K562 (cell line): ENCODE measurements at regions not wholly inside any gene's neighbourhood (a gene's known extent, or its start where the extent isn't known, plus 50 kb on each side); places are given as distances from the start of the nearest gene placed in this dataset.

Source experiments
- CBFB ChIP-seq: sonication (generic); formaldehyde crosslinking; IDR thresholded peaks from 2 replicates; pipeline ENCODE4 v1.4.0; 2020; ENCODE audit warnings: mild to moderate bottlenecking, missing genetic modification reagents
- CBX3 ChIP-seq, 2 experiments: IDR thresholded peaks; 1 replicate in 1 of 2; 2 replicates in 1 of 2; pipeline ENCODE4 v1.6.1; 2012; ENCODE audit warnings: inconsistent platforms in 2 of 2, low read length in 2 of 2, borderline replicate concordance in 1 of 2, control low read depth in 1 of 2
- DNMT1 ChIP-seq: fragments of 450-650 bp; IDR thresholded peaks from 2 replicates; pipeline ENCODE4 v1.6.1; 2016; ENCODE audit warnings: antibody characterized with exemption, mild to moderate bottlenecking
- FOXA3 ChIP-seq, 2 experiments: fragments of 450-650 bp in 1 of 2; sonication (generic) in 1 of 2; formaldehyde crosslinking; IDR thresholded peaks in 1 of 2; conservative IDR thresholded peaks in 1 of 2; 2 replicates each; pipeline versions ENCODE4 v1.4.0 to v1.8.0; 2020 to 2022; ENCODE audit warnings: mild to moderate bottlenecking in 2 of 2, missing genetic modification reagents in 1 of 2
- GATAD2A ChIP-seq: fragments of 450-650 bp; IDR thresholded peaks from 2 replicates; pipeline ENCODE4 v1.6.1; 2017
- IFI16 ChIP-seq: fragments of 250-450 bp; sonication (Bioruptor Pico); IDR thresholded peaks from 2 replicates; pipeline ENCODE4 v2.1.2; 2022; ENCODE audit warnings: mild to moderate bottlenecking, inconsistent platforms
- NCOR1 ChIP-seq: fragments of 450-650 bp; IDR thresholded peaks from 2 replicates; pipeline ENCODE4 v1.6.1; 2016; ENCODE audit warnings: mild to moderate bottlenecking, moderate library complexity
- NFRKB ChIP-seq: fragments of 450-650 bp; IDR thresholded peaks from 2 replicates; pipeline ENCODE4 v1.6.1; 2016; ENCODE audit warnings: low read depth
- RAD51 ChIP-seq: fragments of 450-650 bp; IDR thresholded peaks from 2 replicates; pipeline ENCODE4 v1.7.1; 2016; ENCODE audit warnings: low read depth, mild to moderate bottlenecking, borderline replicate concordance
- RBM25 ChIP-seq: fragments of 200-400 bp; formaldehyde crosslinking; IDR thresholded peaks from 2 replicates; pipeline ENCODE4 v1.6.1; 2018; ENCODE audit warnings: low read length, low read depth, moderate library complexity; ENCODE audit not compliant: severe bottlenecking
- STAT5B ChIP-seq: fragments of 250-450 bp; sonication (Bioruptor Pico); IDR thresholded peaks from 2 replicates; pipeline ENCODE4 v1.8.0; 2021; ENCODE audit warnings: mild to moderate bottlenecking, inconsistent platforms
- ZKSCAN8 ChIP-seq: fragments of 200-800 bp; sonication (Bioruptor generic); IDR thresholded peaks from 2 replicates; pipeline ENCODE4 v1.6.1; 2016; ENCODE audit warnings: missing genetic modification characterization, missing compliant biosample characterization
- ZNF146 ChIP-seq: IDR thresholded peaks from one replicate; pipeline ENCODE4 v1.6.1; 2018; ENCODE audit warnings: missing compliant biosample characterization; ENCODE audit not compliant: unreplicated experiment
- ZNF175 ChIP-seq: fragments of 200-800 bp; sonication (Bioruptor generic); IDR thresholded peaks from 2 replicates; pipeline ENCODE4 v1.6.1; 2016; ENCODE audit warnings: low read depth, mild to moderate bottlenecking, missing genetic modification characterization, missing compliant biosample characterization
- ZNF778 ChIP-seq: fragments of 450-650 bp; formaldehyde crosslinking; IDR thresholded peaks from 2 replicates; pipeline ENCODE4 v1.4.0; 2020; ENCODE audit warnings: mild to moderate bottlenecking, moderate library complexity
- TF ChIP-seq, protein P1 (sequence below), 2 experiments: fragments of 450-650 bp; IDR thresholded peaks; 2 replicates each; pipeline ENCODE4 v1.6.1; 2018; ENCODE audit warnings: mild to moderate bottlenecking in 2 of 2, low read depth in 1 of 2; ENCODE audit not compliant: partially characterized antibody in 2 of 2
- TF ChIP-seq, protein P2 (sequence below), 3 experiments: fragments of 200-800 bp in 1 of 3; fragments of 250-450 bp in 1 of 3; fragments of 450-650 bp in 1 of 3; sonication (Bioruptor Pico) in 1 of 3; sonication (Bioruptor generic) in 1 of 3; formaldehyde crosslinking in 1 of 3; IDR thresholded peaks; 2 replicates each; pipeline versions ENCODE4 v1.6.1 to v1.8.0; 2016 to 2022; ENCODE audit warnings: mild to moderate bottlenecking in 2 of 3, missing genetic modification characterization in 2 of 3, missing compliant biosample characterization in 1 of 3, moderate library complexity in 1 of 3
- TF ChIP-seq, protein P3 (sequence below): sonication (generic); formaldehyde crosslinking; IDR thresholded peaks from 2 replicates; pipeline ENCODE4 v1.8.1; 2022; ENCODE audit warnings: missing genetic modification reagents

DNA sequence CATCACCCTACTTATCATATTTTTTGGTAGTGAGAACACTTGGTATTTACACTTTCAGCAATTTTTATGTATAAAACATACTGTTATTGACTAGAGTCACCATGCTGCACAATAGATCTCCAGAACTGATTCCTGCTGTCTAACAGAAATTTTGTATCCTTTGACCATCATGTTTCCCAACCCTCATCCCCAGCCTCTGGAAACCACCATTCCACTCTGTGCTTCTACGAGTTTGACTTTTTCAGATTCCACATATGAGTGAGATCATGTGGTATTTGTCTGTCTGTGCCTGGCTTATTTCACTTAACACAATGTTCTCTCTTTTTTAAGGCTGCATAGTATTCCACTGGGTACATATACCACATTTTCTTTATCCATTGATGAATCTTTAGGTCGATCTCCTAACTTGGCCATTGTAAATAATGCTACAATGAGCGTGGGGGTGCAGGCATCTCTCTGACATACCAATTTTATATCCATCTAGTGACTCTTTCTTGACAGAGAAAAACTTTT lies 115.9 kb upstream of the RUNX1 start (continued):
- TF ChIP-seq, protein P1, sequence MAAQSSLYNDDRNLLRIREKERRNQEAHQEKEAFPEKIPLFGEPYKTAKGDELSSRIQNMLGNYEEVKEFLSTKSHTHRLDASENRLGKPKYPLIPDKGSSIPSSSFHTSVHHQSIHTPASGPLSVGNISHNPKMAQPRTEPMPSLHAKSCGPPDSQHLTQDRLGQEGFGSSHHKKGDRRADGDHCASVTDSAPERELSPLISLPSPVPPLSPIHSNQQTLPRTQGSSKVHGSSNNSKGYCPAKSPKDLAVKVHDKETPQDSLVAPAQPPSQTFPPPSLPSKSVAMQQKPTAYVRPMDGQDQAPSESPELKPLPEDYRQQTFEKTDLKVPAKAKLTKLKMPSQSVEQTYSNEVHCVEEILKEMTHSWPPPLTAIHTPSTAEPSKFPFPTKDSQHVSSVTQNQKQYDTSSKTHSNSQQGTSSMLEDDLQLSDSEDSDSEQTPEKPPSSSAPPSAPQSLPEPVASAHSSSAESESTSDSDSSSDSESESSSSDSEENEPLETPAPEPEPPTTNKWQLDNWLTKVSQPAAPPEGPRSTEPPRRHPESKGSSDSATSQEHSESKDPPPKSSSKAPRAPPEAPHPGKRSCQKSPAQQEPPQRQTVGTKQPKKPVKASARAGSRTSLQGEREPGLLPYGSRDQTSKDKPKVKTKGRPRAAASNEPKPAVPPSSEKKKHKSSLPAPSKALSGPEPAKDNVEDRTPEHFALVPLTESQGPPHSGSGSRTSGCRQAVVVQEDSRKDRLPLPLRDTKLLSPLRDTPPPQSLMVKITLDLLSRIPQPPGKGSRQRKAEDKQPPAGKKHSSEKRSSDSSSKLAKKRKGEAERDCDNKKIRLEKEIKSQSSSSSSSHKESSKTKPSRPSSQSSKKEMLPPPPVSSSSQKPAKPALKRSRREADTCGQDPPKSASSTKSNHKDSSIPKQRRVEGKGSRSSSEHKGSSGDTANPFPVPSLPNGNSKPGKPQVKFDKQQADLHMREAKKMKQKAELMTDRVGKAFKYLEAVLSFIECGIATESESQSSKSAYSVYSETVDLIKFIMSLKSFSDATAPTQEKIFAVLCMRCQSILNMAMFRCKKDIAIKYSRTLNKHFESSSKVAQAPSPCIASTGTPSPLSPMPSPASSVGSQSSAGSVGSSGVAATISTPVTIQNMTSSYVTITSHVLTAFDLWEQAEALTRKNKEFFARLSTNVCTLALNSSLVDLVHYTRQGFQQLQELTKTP (IDR thresholded peaks at IDR 0.05; ENCODE audit: low read depth in 1 of 2, partially characterized antibody in 2 of 2), result no peak
- TF ChIP-seq NCOR1, result no peak
- TF ChIP-seq FOXA3 (CRISPR knock-in tag; conservative IDR thresholded peaks at IDR 0.05 in 1 of 2, IDR thresholded peaks at IDR 0.05 in 1 of 2), result no peak
- no peak for TF ChIP-seq DNMT1
- no peak for TF ChIP-seq RAD51
- TF ChIP-seq RBM25, result peak; percentile 91
- no peak for TF ChIP-seq ZKSCAN8 (CRISPR knock-in tag)
- TF ChIP-seq GATAD2A, result no peak
- TF ChIP-seq CBX3 (IDR thresholded peaks at IDR 0.05; ENCODE audit: borderline replicate concordance in 1 of 2, low read length in 2 of 2), result peak in 1 of 2 experiments; percentile 49; a peak in 1 of 3 replicates
- TF ChIP-seq NFRKB, result no peak
- TF ChIP-seq ZNF146 (CRISPR knock-in tag), result peak; percentile 98
- no peak for TF ChIP-seq IFI16 (CRISPR knock-in tag)
- TF ChIP-seq CBFB (CRISPR knock-in tag), result no peak
- TF ChIP-seq ZNF778 (CRISPR knock-in tag), result no peak
- TF ChIP-seq, protein P2, sequence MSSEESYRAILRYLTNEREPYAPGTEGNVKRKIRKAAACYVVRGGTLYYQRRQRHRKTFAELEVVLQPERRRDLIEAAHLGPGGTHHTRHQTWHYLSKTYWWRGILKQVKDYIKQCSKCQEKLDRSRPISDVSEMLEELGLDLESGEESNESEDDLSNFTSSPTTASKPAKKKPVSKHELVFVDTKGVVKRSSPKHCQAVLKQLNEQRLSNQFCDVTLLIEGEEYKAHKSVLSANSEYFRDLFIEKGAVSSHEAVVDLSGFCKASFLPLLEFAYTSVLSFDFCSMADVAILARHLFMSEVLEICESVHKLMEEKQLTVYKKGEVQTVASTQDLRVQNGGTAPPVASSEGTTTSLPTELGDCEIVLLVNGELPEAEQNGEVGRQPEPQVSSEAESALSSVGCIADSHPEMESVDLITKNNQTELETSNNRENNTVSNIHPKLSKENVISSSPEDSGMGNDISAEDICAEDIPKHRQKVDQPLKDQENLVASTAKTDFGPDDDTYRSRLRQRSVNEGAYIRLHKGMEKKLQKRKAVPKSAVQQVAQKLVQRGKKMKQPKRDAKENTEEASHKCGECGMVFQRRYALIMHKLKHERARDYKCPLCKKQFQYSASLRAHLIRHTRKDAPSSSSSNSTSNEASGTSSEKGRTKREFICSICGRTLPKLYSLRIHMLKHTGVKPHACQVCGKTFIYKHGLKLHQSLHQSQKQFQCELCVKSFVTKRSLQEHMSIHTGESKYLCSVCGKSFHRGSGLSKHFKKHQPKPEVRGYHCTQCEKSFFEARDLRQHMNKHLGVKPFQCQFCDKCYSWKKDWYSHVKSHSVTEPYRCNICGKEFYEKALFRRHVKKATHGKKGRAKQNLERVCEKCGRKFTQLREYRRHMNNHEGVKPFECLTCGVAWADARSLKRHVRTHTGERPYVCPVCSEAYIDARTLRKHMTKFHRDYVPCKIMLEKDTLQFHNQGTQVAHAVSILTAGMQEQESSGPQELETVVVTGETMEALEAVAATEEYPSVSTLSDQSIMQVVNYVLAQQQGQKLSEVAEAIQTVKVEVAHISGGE (CRISPR knock-in tag; IDR thresholded peaks at IDR 0.05), result no peak
- no peak for TF ChIP-seq ZNF175 (CRISPR knock-in tag)
- TF ChIP-seq STAT5B (CRISPR knock-in tag), result no peak
- TF ChIP-seq, protein P3, sequence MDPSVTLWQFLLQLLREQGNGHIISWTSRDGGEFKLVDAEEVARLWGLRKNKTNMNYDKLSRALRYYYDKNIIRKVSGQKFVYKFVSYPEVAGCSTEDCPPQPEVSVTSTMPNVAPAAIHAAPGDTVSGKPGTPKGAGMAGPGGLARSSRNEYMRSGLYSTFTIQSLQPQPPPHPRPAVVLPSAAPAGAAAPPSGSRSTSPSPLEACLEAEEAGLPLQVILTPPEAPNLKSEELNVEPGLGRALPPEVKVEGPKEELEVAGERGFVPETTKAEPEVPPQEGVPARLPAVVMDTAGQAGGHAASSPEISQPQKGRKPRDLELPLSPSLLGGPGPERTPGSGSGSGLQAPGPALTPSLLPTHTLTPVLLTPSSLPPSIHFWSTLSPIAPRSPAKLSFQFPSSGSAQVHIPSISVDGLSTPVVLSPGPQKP (CRISPR knock-in tag), result no peak
